Lung (tissue), 11 donors: ENCODE measurements at regions not wholly inside any gene's neighbourhood (a gene's known extent, or its start where the extent isn't known, plus 50 kb on each side); places are given as distances from the start of the nearest gene placed in this dataset.

Source experiments
- ATAC-seq: fragments of 200-7000 bp; cut with Tn5 transposase; one replicate; pipeline ENCODE4 v1.9.1; 2020; ENCODE audit warnings: moderate number of reproducible peaks; ENCODE audit not compliant: insufficient read depth, low FRiP score
- DNase-seq, 3 donors: peaks; one replicate each; pipeline ENCODE4 v3.0.0-alpha.2; 2013 to 2017
- H3K27ac ChIP-seq, 2 donors: one replicate each; pipeline ENCODE4 v1.5.1; 2013; ENCODE audit warnings: mild to moderate bottlenecking in 2 of 2, moderate library complexity in 2 of 2, control low read depth in 1 of 2, inconsistent platforms in 1 of 2, low read depth in 1 of 2, low read length in 1 of 2
- H3K27me3 ChIP-seq, 3 donors: one replicate each; pipeline ENCODE4 v1.5.1; 2013; ENCODE audit warnings: low read length in 2 of 3; ENCODE audit not compliant: control insufficient read depth in 3 of 3, insufficient read depth in 3 of 3
- H3K36me3 ChIP-seq, 4 donors: one replicate each; pipeline ENCODE4 v1.5.1; 2013; ENCODE audit warnings: low read length in 4 of 4, mild to moderate bottlenecking in 1 of 4, moderate library complexity in 1 of 4; ENCODE audit not compliant: control insufficient read depth in 4 of 4, insufficient read depth in 4 of 4
- H3K4me1 ChIP-seq, 5 donors: one replicate each; pipeline ENCODE4 v1.5.1; 2013; ENCODE audit warnings: low read length in 5 of 5, mild to moderate bottlenecking in 2 of 5, moderate library complexity in 1 of 5; ENCODE audit not compliant: control insufficient read depth in 5 of 5, insufficient read depth in 5 of 5
- H3K4me3 ChIP-seq: one replicate; pipeline ENCODE4 v1.5.1; 2013; ENCODE audit warnings: mild to moderate bottlenecking, control low read depth, moderate library complexity
- H3K9ac ChIP-seq, 2 donors: one replicate each; pipeline ENCODE4 v1.5.1; 2013; ENCODE audit warnings: low read length in 2 of 2, control low read depth in 1 of 2; ENCODE audit not compliant: insufficient read depth in 1 of 2
- H3K9me3 ChIP-seq, 4 donors: one replicate each; pipeline ENCODE4 v1.5.1; 2013; ENCODE audit warnings: low read length in 3 of 4, mild to moderate bottlenecking in 1 of 4, moderate library complexity in 1 of 4; ENCODE audit not compliant: control insufficient read depth in 4 of 4, insufficient read depth in 3 of 4
- CTCF ChIP-seq: IDR thresholded peaks from 2 replicates; pipeline ENCODE4 v1.5.1; 2012; ENCODE audit warnings: mild to moderate bottlenecking; ENCODE audit errors: control extremely low read depth, extremely low read depth
- WGBS, 2 donors: extraction: QIAGEN DNeasy Blood & Tissue Kit; methylation state at CpG; one replicate each; pipeline ENCODE4 v1.1.7; 2013; 5-methylcytosine and 5-hydroxymethylcytosine counted together
- donor health status: control.
- donor health status: control.
- donor health status: Bipolar disorder and iron deficiency.
- donor health status: healthy.
- donor health status: DM: yes; HTN: yes; CAD: no.

- H3K36me3 ChIP-seq, result no peaks in the 10 kb centered on the region
- ATAC-seq (no peak), DNase-seq (no peak)
- WGBS, 2 donors, result 90% methylated on average over 32 of the region's 32 CpGs
- no peak overlapping the region for H3K9ac ChIP-seq
- no peak for TF ChIP-seq CTCF
- no peak overlapping the region for H3K4me3 ChIP-seq
- no peaks in the 10 kb centered on the region for H3K4me1 ChIP-seq
- H3K9me3 ChIP-seq, result peaks cover 0 to 11% (median 0%) of the 10 kb centered on the region in 4 donors
- H3K27me3 ChIP-seq, result no peaks in the 10 kb centered on the region
- H3K27ac ChIP-seq, result no peak overlapping the region
Measured at GRCh38 chr12:38158428-38159091, 158.0 kb upstream of the ALG10B start.

- Histone ChIP-seq H3K27me3 (no peaks in the 10 kb centered on the region), H3K9ac (no peak overlapping the region), H3K27ac (no peak overlapping the region), H3K36me3 (no peaks in the 10 kb centered on the region), H3K4me1 (no peaks in the 10 kb centered on the region), H3K9me3 (peaks cover 0 to 11% (median 0%) of the 10 kb centered on the region in 4 donors), H3K4me3 (no peak overlapping the region)
- 87% methylated on average over 19 of the region's 19 CpGs for WGBS, 2 donors
- TF ChIP-seq CTCF, result no peak
- ATAC-seq (no peak), DNase-seq (no peak)
Measured at GRCh38 chr12:38159092-38159551, 157.5 kb upstream of the ALG10B start.

GRCh38 chr12:38159591-38160317, 156.8 kb upstream of the ALG10B start:
- Histone ChIP-seq H3K27me3 (no peaks in the 10 kb centered on the region), H3K9ac (no peak overlapping the region), H3K9me3 (peaks cover 0 to 11% (median 0%) of the 10 kb centered on the region in 4 donors), H3K4me1 (no peaks in the 10 kb centered on the region), H3K4me3 (no peak overlapping the region), H3K27ac (no peak overlapping the region), H3K36me3 (no peaks in the 10 kb centered on the region)
- DNase-seq (no peak), ATAC-seq (no peak)
- WGBS, 2 donors, result 90% methylated on average over 32 to 39 of the region's 39 CpGs
- TF ChIP-seq CTCF, result no peak
